CD14-positive monocyte (primary cell): ENCODE measurements at regions not wholly inside any gene's neighbourhood (a gene's known extent, or its start where the extent isn't known, plus 50 kb on each side); places are given as distances from the start of the nearest gene placed in this dataset.

ENCODE experiments used
- DNase-seq, 3 donors: peaks; one replicate each; pipeline ENCODE4 v3.0.0-alpha.2; 2011 to 2022
- H2AFZ ChIP-seq: 2 replicates; pipeline ENCODE4 v1.6.0; 2012; ENCODE audit warnings: mild to moderate bottlenecking, low read depth, low read length, inconsistent platforms; ENCODE audit not compliant: insufficient read depth, poor library complexity, severe bottlenecking
- H3K27ac ChIP-seq, 2 donors: 1 replicate in 1 of 2; 2 replicates in 1 of 2; pipeline ENCODE4 v1.5.1; 2012 to 2013; ENCODE audit warnings: low read length in 2 of 2, control low read depth in 1 of 2, inconsistent platforms in 1 of 2, low read depth in 1 of 2, mild to moderate bottlenecking in 1 of 2
- H3K27me3 ChIP-seq, 2 donors: one replicate each; pipeline versions ENCODE4 v1.6.0 to v1.6.1; 2011 to 2013; ENCODE audit warnings: low read length in 2 of 2; ENCODE audit not compliant: control insufficient read depth in 2 of 2, insufficient read depth in 2 of 2
- H3K36me3 ChIP-seq, 2 donors: replicated peaks in 1 of 2; 1 replicate in 1 of 2; 2 replicates in 1 of 2; pipeline versions ENCODE4 v1.5.1 to v1.6.1; 2012 to 2013; ENCODE audit warnings: low read length in 2 of 2, control low read depth in 1 of 2, inconsistent platforms in 1 of 2, mild to moderate bottlenecking in 1 of 2; ENCODE audit not compliant: insufficient read depth in 2 of 2, control insufficient read depth in 1 of 2
- H3K4me1 ChIP-seq, 2 donors: 1 replicate in 1 of 2; 2 replicates in 1 of 2; pipeline versions ENCODE4 v1.5.1 to v1.6.1; 2012 to 2013; ENCODE audit warnings: low read length in 2 of 2, control low read depth in 1 of 2, inconsistent platforms in 1 of 2, mild to moderate bottlenecking in 1 of 2, moderate library complexity in 1 of 2; ENCODE audit not compliant: insufficient read depth in 2 of 2, control insufficient read depth in 1 of 2
- H3K4me2 ChIP-seq: replicated peaks from 2 replicates; pipeline ENCODE3; 2012; ENCODE audit warnings: low read length, moderate library complexity, mild to moderate bottlenecking; ENCODE audit not compliant: poor library complexity, severe bottlenecking; ENCODE audit errors: extremely low read depth
- H3K4me3 ChIP-seq, 3 experiments: fragments of 200-600 bp in 1 of 3; sonication (generic) in 1 of 3; replicated peaks in 1 of 3; 1 replicate in 2 of 3; 2 replicates in 1 of 3; pipeline ENCODE4 v1.5.1; 2011 to 2013; ENCODE audit warnings: low read length in 3 of 3, mild to moderate bottlenecking in 3 of 3, control low read depth in 2 of 3, low read depth in 2 of 3, inconsistent platforms in 1 of 3, moderate library complexity in 1 of 3
- H3K79me2 ChIP-seq: 2 replicates; pipeline ENCODE4 v1.6.0; 2012; ENCODE audit warnings: mild to moderate bottlenecking, control low read depth, inconsistent platforms, low read length, moderate library complexity; ENCODE audit not compliant: insufficient read depth
- H3K9ac ChIP-seq: 2 replicates; pipeline ENCODE4 v1.6.0; 2017; ENCODE audit warnings: low read length, mild to moderate bottlenecking; ENCODE audit not compliant: insufficient read depth, poor library complexity, severe bottlenecking
- H3K9me3 ChIP-seq, 2 donors: replicated peaks in 1 of 2; 1 replicate in 1 of 2; 2 replicates in 1 of 2; pipeline versions ENCODE4 v1.5.1 to v1.6.1; 2012 to 2013; ENCODE audit warnings: low read length in 2 of 2, control low read depth in 1 of 2; ENCODE audit not compliant: control insufficient read depth in 1 of 2, insufficient read depth in 1 of 2
- H4K20me1 ChIP-seq: 2 replicates; pipeline ENCODE4 v1.6.0; 2012; ENCODE audit warnings: mild to moderate bottlenecking, low read length, control low read depth, moderate library complexity; ENCODE audit not compliant: insufficient read depth
- H3K27ac Mint-ChIP-seq, 7 donors: one replicate each; pipeline ENCODE4 v1.8.0; 2020; ENCODE audit warnings: mild to moderate bottlenecking in 7 of 7, mixed read lengths in 7 of 7, moderate library complexity in 6 of 7, inconsistent platforms in 2 of 7
- H3K27me3 Mint-ChIP-seq, 3 donors: one replicate each; pipeline ENCODE4 v1.8.0; 2021 to 2022; ENCODE audit warnings: low read depth in 3 of 3, mild to moderate bottlenecking in 3 of 3, mixed read lengths in 3 of 3, moderate library complexity in 3 of 3, inconsistent platforms in 1 of 3
- H3K36me3 Mint-ChIP-seq, 2 donors: one replicate each; pipeline ENCODE4 v1.8.0; 2020; ENCODE audit warnings: mixed read lengths in 2 of 2, inconsistent platforms in 1 of 2, mild to moderate bottlenecking in 1 of 2
- H3K4me1 Mint-ChIP-seq: one replicate; pipeline ENCODE4 v1.8.0; 2020; ENCODE audit warnings: mild to moderate bottlenecking, mixed read lengths
- H3K4me3 Mint-ChIP-seq, 2 donors: one replicate each; pipeline ENCODE4 v1.8.0; 2020; ENCODE audit warnings: mild to moderate bottlenecking in 2 of 2, mixed read lengths in 2 of 2, moderate library complexity in 1 of 2
- H3K9me3 Mint-ChIP-seq, 7 donors: one replicate each; pipeline ENCODE4 v1.8.0; 2020 to 2022; ENCODE audit warnings: mixed read lengths in 7 of 7, mild to moderate bottlenecking in 6 of 7, moderate library complexity in 6 of 7, inconsistent platforms in 2 of 7
- WGBS: methylation state at CpG from one replicate; pipeline ENCODE4 v1.1.5; 2013; ENCODE audit warnings: missing lambda C conversion rate; ENCODE audit not compliant: insufficient coverage; 5-methylcytosine and 5-hydroxymethylcytosine counted together
- intact Hi-C, 2 donors: fragments of 100-400 bp; cut with micrococcal nuclease; formaldehyde crosslinking; loops; one replicate each; pipeline versions ENCODE4 v1.15.0 to v1.15.1; 2023
- TF ChIP-seq, protein P1 (sequence below): fragments of 200-600 bp; IDR thresholded peaks from one replicate; pipeline ENCODE4 v1.8.0; 2022; ENCODE audit warnings: antibody characterized with exemption, mild to moderate bottlenecking

DNA sequence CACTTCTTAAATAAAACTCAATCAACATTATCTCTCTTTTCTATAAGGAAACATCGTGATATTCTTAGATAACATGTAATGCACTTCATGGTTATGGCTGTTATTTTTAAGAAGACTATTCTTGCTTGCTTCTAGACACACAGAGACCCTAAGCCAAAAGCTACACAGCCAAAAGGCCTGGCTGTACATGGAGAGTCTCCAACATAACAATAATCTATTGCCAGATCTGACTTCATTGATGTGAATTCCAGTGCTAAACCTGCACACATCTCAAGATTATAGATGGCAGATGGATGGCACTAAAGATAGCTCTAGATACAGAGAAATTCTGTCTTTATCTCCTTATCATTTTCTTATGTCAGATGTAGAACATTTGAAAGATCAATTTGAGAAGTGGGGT is 811.6 kb upstream of the ZNF608 start:
- no peak overlapping the region for H3K27ac Mint-ChIP-seq
- no peak overlapping the region for H3K4me3 ChIP-seq
- H4K20me1 ChIP-seq = no peaks in the 10 kb centered on the region
- intact Hi-C loops = no loop called here
- no peaks in the 10 kb centered on the region for H3K27me3 ChIP-seq
- no CpG with 5 or more reads among the region's 1 CpG for WGBS
- no peaks in the 10 kb centered on the region for H3K9me3 ChIP-seq
- peaks cover 0 to 3% (median 3%) of the 10 kb centered on the region in 7 donors for H3K9me3 Mint-ChIP-seq
- H3K4me2 ChIP-seq = no peak overlapping the region
- H3K79me2 ChIP-seq = no peaks in the 10 kb centered on the region
- H2AFZ ChIP-seq = no peak overlapping the region
- H3K4me3 Mint-ChIP-seq = no peak overlapping the region
- H3K36me3 Mint-ChIP-seq = no peaks in the 10 kb centered on the region
- no peak overlapping the region for H3K9ac ChIP-seq
- TF ChIP-seq, protein P1, sequence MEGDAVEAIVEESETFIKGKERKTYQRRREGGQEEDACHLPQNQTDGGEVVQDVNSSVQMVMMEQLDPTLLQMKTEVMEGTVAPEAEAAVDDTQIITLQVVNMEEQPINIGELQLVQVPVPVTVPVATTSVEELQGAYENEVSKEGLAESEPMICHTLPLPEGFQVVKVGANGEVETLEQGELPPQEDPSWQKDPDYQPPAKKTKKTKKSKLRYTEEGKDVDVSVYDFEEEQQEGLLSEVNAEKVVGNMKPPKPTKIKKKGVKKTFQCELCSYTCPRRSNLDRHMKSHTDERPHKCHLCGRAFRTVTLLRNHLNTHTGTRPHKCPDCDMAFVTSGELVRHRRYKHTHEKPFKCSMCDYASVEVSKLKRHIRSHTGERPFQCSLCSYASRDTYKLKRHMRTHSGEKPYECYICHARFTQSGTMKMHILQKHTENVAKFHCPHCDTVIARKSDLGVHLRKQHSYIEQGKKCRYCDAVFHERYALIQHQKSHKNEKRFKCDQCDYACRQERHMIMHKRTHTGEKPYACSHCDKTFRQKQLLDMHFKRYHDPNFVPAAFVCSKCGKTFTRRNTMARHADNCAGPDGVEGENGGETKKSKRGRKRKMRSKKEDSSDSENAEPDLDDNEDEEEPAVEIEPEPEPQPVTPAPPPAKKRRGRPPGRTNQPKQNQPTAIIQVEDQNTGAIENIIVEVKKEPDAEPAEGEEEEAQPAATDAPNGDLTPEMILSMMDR = no peak
- no peaks in the 10 kb centered on the region for H3K4me1 ChIP-seq
- H3K4me1 Mint-ChIP-seq = no peaks in the 10 kb centered on the region
- no peaks in the 10 kb centered on the region for H3K36me3 ChIP-seq
- DNase-seq = no peak
- no peak overlapping the region for H3K27ac ChIP-seq
- no peaks in the 10 kb centered on the region for H3K27me3 Mint-ChIP-seq

DNA sequence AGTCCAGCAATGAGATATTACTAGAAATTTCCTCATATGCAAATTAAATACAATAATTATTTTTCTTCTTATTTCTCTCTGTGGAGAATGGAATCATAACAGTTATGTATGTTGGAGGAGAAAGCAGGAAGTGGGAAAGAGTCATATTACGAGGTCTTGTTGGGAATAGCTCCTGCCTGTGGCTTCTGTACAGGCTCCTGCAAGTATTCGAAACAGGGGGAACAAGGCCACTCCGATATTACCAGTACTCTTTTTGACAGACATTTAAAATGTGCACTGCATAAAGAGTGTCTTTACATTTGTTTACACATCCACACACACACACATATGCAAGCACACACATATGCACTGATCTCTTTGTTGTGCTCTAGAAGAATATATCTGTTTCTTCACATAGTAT is 812.0 kb upstream of the ZNF608 start:
- 100% methylated on average over 2 of the region's 3 CpGs for WGBS
- no peak overlapping the region for H3K27ac Mint-ChIP-seq
- Histone ChIP-seq H3K4me1 (no peaks in the 10 kb centered on the region), H3K9ac (no peak overlapping the region), H2AFZ (no peak overlapping the region), H3K79me2 (no peaks in the 10 kb centered on the region), H3K27ac (no peak overlapping the region), H3K36me3 (no peaks in the 10 kb centered on the region), H3K4me2 (no peak overlapping the region), H3K9me3 (no peaks in the 10 kb centered on the region), H3K4me3 (no peak overlapping the region), H4K20me1 (no peaks in the 10 kb centered on the region), H3K27me3 (no peaks in the 10 kb centered on the region)
- no peaks in the 10 kb centered on the region for H3K4me1 Mint-ChIP-seq
- no peaks in the 10 kb centered on the region for H3K36me3 Mint-ChIP-seq
- H3K4me3 Mint-ChIP-seq = no peak overlapping the region
- peaks cover 2 to 5% (median 3%) of the 10 kb centered on the region in 7 donors for H3K9me3 Mint-ChIP-seq
- DNase-seq = no peak
- no peaks in the 10 kb centered on the region for H3K27me3 Mint-ChIP-seq
- TF ChIP-seq, protein P1 = no peak
- intact Hi-C loops = no loop called here
